A673 (cell line): ENCODE measurements at regions not wholly inside any gene's neighbourhood (a gene's known extent, or its start where the extent isn't known, plus 50 kb on each side); places are given as distances from the start of the nearest gene placed in this dataset.
"Not testable (repeated sequence)": the region's sequence is repeated elsewhere in the genome, so short reads cannot be mapped to it uniquely, and the experiment has no call there.

Experiments
- BruUV-seq: library from RNA; stranded (reverse); fragments of 400-500 nt; replicated peaks from 2 replicates; lab custom pipeline; 2021; lab: Mats Ljungman, UMichigan
- CTCF ChIA-PET: fragments of 300-600 bp; sonication (Branson Sonifier 250); formaldehyde crosslinking; loops from one replicate; lab custom pipeline; 2022; ENCODE audit warnings: antibody characterized with exemption; lab: Charles Lee
- POLR2A ChIA-PET: fragments of 300-600 bp; sonication (Branson Sonifier 250); formaldehyde crosslinking; loops from one replicate; lab custom pipeline; 2022; ENCODE audit warnings: antibody characterized with exemption; ENCODE audit not compliant: low non-redundant PET; lab: Charles Lee
- DNase-seq: peaks from one replicate; pipeline ENCODE4 v3.0.0-alpha.2; 2015; ENCODE audit warnings: low spot score
- H3K27ac ChIP-seq: fragments of 200-600 bp; sonication (generic); 2 replicates; pipeline ENCODE4 v1.5.1; 2016; ENCODE audit warnings: mixed run types, low read depth, mild to moderate bottlenecking, mixed read lengths, antibody characterized with exemption, low read length; ENCODE audit not compliant: poor library complexity, severe bottlenecking
- H3K27me3 ChIP-seq: fragments of 200-600 bp; sonication (generic); replicated peaks from 2 replicates; pipeline ENCODE4 v1.6.1; 2017; ENCODE audit warnings: mixed run types, low read depth, mild to moderate bottlenecking, mixed read lengths, antibody characterized with exemption, low read length; ENCODE audit not compliant: insufficient read depth, poor library complexity
- H3K36me3 ChIP-seq: fragments of 200-600 bp; sonication (generic); 2 replicates; pipeline ENCODE4 v1.6.1; 2016; ENCODE audit warnings: mixed run types, mild to moderate bottlenecking, mixed read lengths, antibody characterized with exemption, low read length; ENCODE audit not compliant: insufficient read depth, poor library complexity, severe bottlenecking
- H3K4me1 ChIP-seq: fragments of 200-600 bp; sonication (generic); 2 replicates; pipeline ENCODE4 v1.6.1; 2017; ENCODE audit warnings: mixed run types, mild to moderate bottlenecking, mixed read lengths, antibody characterized with exemption, low read length; ENCODE audit not compliant: insufficient read depth, poor library complexity, severe bottlenecking
- H3K4me3 ChIP-seq: fragments of 200-600 bp; sonication (generic); 2 replicates; pipeline ENCODE4 v1.5.1; 2016; ENCODE audit warnings: low read depth, mixed run types, mild to moderate bottlenecking, mixed read lengths, low read length; ENCODE audit not compliant: poor library complexity, severe bottlenecking
- H3K9me3 ChIP-seq: fragments of 200-600 bp; sonication (generic); 2 replicates; pipeline ENCODE4 v1.6.1; 2016; ENCODE audit warnings: mixed run types, low read depth, mild to moderate bottlenecking, mixed read lengths, antibody characterized with exemption, low read length; ENCODE audit not compliant: poor library complexity, severe bottlenecking
- CTCF ChIP-seq: fragments of 300-800, 200-600 bp; sonication (generic); conservative IDR thresholded peaks from 2 replicates; pipeline ENCODE4 v1.5.1; 2017; ENCODE audit warnings: low read depth, mild to moderate bottlenecking, antibody characterized with exemption, low read length, moderate library complexity, mixed read lengths
- EZH2 ChIP-seq: fragments of 200-600 bp; sonication (generic); IDR thresholded peaks from 2 replicates; pipeline ENCODE4 v1.6.1; 2017; ENCODE audit warnings: borderline replicate concordance, low read depth, mild to moderate bottlenecking, mixed read lengths, antibody characterized with exemption, low read length; ENCODE audit not compliant: poor library complexity, severe bottlenecking
- intact Hi-C: fragments of 100-400 bp; cut with micrococcal nuclease; formaldehyde crosslinking; loops from one replicate; pipeline ENCODE4 v1.10.0; 2022; ENCODE audit not compliant: unreplicated experiment

- no peaks in the 10 kb centered on the region for H3K4me1 ChIP-seq
- BruUV-seq: no TSS peak
- TF ChIP-seq CTCF (no peak), EZH2 (no peak)
- no peaks in the 10 kb centered on the region for H3K27me3 ChIP-seq
- DNase-seq: no peak
- H3K27ac ChIP-seq: no peak overlapping the region
- no peaks in the 10 kb centered on the region for H3K36me3 ChIP-seq
- no peaks in the 10 kb centered on the region for H3K9me3 ChIP-seq
- intact Hi-C loops: no loop called here
- ChIA-PET CTCF (no interaction called here), POLR2A (no interaction called here)
- H3K4me3 ChIP-seq: no peak overlapping the region
Measured at GRCh38 chr13:94799299-94799698, 87.0 kb upstream of the SOX21 start.

- ChIA-PET CTCF (no interaction called here), POLR2A (no interaction called here)
- Histone ChIP-seq H3K9me3 (no peaks in the 10 kb centered on the region), H3K27me3 (no peaks in the 10 kb centered on the region), H3K4me3 (no peak overlapping the region), H3K36me3 (no peaks in the 10 kb centered on the region), H3K4me1 (no peaks in the 10 kb centered on the region), H3K27ac (no peak overlapping the region)
- DNase-seq: no peak
- no peak for TF ChIP-seq CTCF
- TF ChIP-seq EZH2: no peak
- intact Hi-C loops: no loop called here
- no TSS peak for BruUV-seq
Measured at GRCh38 chr13:94798738-94799137, 86.4 kb upstream of the SOX21 start.

- CTCF ChIA-PET: no interaction called here
Measured at GRCh38 chr13:94795292-94795691, 82.9 kb upstream of the SOX21 start.

GRCh38 chr13:94786246-94786645 is 73.9 kb upstream of the SOX21 start:
- H3K4me3 ChIP-seq, POLR2A ChIA-PET, H3K9me3 ChIP-seq, DNase-seq, intact Hi-C loops, H3K27ac ChIP-seq, H3K4me1 ChIP-seq, BruUV-seq, H3K27me3 ChIP-seq, CTCF ChIA-PET, H3K36me3 ChIP-seq: not testable (repeated sequence)

More at GRCh38 chr13:94795292-94795691, 82.9 kb upstream of the SOX21 start:
- DNase-seq: no peak
- TF ChIP-seq EZH2 (no peak), CTCF (no peak)
- H3K4me1 ChIP-seq: no peaks in the 10 kb centered on the region
- H3K9me3 ChIP-seq: no peaks in the 10 kb centered on the region
- no TSS peak for BruUV-seq
- intact Hi-C loops: no loop called here
- no peaks in the 10 kb centered on the region for H3K36me3 ChIP-seq
- no peaks in the 10 kb centered on the region for H3K27me3 ChIP-seq
- H3K27ac ChIP-seq: no peak overlapping the region
- no peak overlapping the region for H3K4me3 ChIP-seq
- POLR2A ChIA-PET: no interaction called here
